ENCODE measurements at regions not wholly inside any gene's neighbourhood (a gene's known extent, or its start where the extent isn't known, plus 50 kb on each side); places are given as distances from the start of the nearest gene placed in this dataset.

GRCh38 chr6:2384528-2384927 lies 139.1 kb upstream of the GMDS start:
- no peak for DNase-seq (ENCODE audit: low read depth, low spot score)

More at GRCh38 chr6:2384528-2384927, 139.1 kb upstream of the GMDS start:
- Histone ChIP-seq H3K4me1 (ENCODE audit: control insufficient read depth in 1 of 2, insufficient read depth in 2 of 2, low read length in 2 of 2) (peaks cover 0 to 3% of the 10 kb centered on the region in 2 experiments; a peak in 1 of 4 replicates), H3K9me3 (ENCODE audit: control insufficient read depth in 1 of 2, insufficient read depth in 1 of 2, low read depth in 1 of 2, low read length in 2 of 2) (no peaks in the 10 kb centered on the region), H3K9me2 (ENCODE audit: insufficient read depth) (no peaks in the 10 kb centered on the region), H3K36me3 (ENCODE audit: control insufficient read depth in 1 of 2, insufficient read depth in 2 of 2, low read length in 2 of 2) (no peaks in the 10 kb centered on the region), H3K27me3 (ENCODE audit: insufficient read depth, low read length) (no peaks in the 10 kb centered on the region), H3K79me2 (ENCODE audit: insufficient read depth, low read length) (no peaks in the 10 kb centered on the region), H3K4me3 (replicated peaks in 1 of 2; ENCODE audit: low read depth in 1 of 2, low read length in 2 of 2) (no peak overlapping the region), H3K4me2 (ENCODE audit: low read length) (no peak overlapping the region), H2AFZ (ENCODE audit: low read depth, low read length, poor library complexity, severe bottlenecking) (no peak overlapping the region), H4K20me1 (ENCODE audit: insufficient read depth) (no peaks in the 10 kb centered on the region), H3K9ac (ENCODE audit: low read length) (no peak overlapping the region), H3K27ac (ENCODE audit: low read depth, low read length) (no peak overlapping the region)
- POLR2A ChIA-PET, result no interaction called here
- TF ChIP-seq SP1 (IDR thresholded peaks at IDR 0.05; ENCODE audit: low read depth) (no peak), CBX3 (IDR thresholded peaks at IDR 0.05; ENCODE audit: low read depth) (no peak), ZNF274 (IDR thresholded peaks at IDR 0.05; ENCODE audit: low read depth, low read length) (no peak), POLR2AphosphoS5 (IDR thresholded peaks at IDR 0.05; ENCODE audit: low read depth, low read length) (no peak), YY1 (IDR thresholded peaks at IDR 0.05; ENCODE audit: extremely low read depth, insufficient replicate concordance, low read depth, low read length) (no peak), RAD21 (IDR thresholded peaks at IDR 0.05; ENCODE audit: low read depth) (no peak), ATF3 (IDR thresholded peaks at IDR 0.05) (no peak), REST (IDR thresholded peaks at IDR 0.05; ENCODE audit: low read depth) (no peak), TCF7L2 (IDR thresholded peaks at IDR 0.05; ENCODE audit: borderline replicate concordance, extremely low read depth, insufficient read depth, insufficient read length) (no peak), ZFX (IDR thresholded peaks at IDR 0.05) (no peak), CEBPB (IDR thresholded peaks at IDR 0.05; ENCODE audit: low read depth) (no peak), CTCF (IDR thresholded peaks at IDR 0.05 in 2 of 3, conservative IDR thresholded peaks at IDR 0.05 in 1 of 3; ENCODE audit: borderline replicate concordance in 1 of 3, insufficient read depth in 1 of 3, low read depth in 2 of 3, low read length in 2 of 3) (no peak)
- BruUV-seq (replicated peaks), result no TSS peak
- ATAC-seq, result no peak
- RAD21 ChIA-PET (ENCODE audit: low non-redundant PET in 1 of 2, low total read pairs in 2 of 2, uncharacterized antibody in 2 of 2, unreplicated experiment in 2 of 2), result no interaction called here
- intact Hi-C loops (cut with micrococcal nuclease), result no loop called here
- CTCF ChIA-PET, result no interaction called here

Measured in HCT116 (cell line).